Astrocyte (in vitro differentiated cells and primary cell): ENCODE measurements at regions not wholly inside any gene's neighbourhood (a gene's known extent, or its start where the extent isn't known, plus 50 kb on each side); places are given as distances from the start of the nearest gene placed in this dataset.

ENCODE experiments used
- EZH2 ChIP-seq: IDR thresholded peaks from 2 replicates; pipeline ENCODE4 v1.6.1; 2012; ENCODE audit warnings: mild to moderate bottlenecking, low read length, inconsistent platforms; ENCODE audit not compliant: insufficient read depth
- TF ChIP-seq, protein P1 (sequence below): IDR thresholded peaks from 2 replicates; pipeline ENCODE4 v1.5.1; 2011; ENCODE audit warnings: low read depth, mild to moderate bottlenecking, inconsistent platforms, low read length, moderate library complexity; ENCODE audit not compliant: insufficient read depth

DNA sequence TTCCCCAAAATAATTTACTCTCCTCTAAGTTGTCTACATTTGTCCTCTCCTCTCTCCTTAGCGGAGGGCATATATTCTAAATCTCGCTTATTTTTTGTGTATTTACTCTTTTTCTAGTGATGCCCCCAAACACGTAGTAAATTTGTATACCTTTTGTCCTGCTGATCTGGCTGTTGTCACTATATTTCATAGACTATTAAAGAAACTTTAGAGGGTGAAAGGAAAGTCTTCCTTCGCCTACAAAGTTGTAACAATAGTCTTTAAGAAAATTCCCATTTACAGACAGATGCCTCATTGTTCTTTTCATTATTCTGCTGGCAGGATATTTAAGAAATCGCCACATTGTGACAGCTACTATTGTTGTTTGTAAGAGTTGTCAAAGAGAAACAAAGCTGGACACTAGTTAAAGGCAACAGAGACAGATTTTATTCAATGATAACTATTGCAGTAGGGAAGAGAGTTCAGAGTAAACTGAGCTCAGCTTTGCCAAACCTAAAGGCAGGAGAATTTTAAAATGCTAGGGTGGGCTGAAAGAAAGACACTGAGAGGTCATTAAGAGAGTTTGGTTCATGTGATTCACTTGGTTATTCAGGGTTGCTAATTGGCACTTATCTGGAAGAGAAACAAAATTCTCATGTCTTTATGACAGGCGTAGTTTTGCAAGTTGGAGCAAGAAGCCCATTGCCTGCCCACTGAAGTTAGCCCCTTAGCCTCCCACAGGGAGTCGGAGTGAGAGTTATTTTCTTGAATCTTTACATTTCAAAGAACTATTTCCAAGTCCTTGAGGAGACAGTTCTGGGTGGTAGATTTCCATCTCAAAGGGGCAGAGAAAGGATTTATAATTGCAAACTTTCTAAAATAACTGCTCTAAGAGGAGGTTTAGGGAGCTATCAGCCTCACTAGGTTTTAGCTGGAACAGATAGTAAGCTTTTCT lies 1272.5 kb upstream of the SEL1L start:
- TF ChIP-seq EZH2: no peak
- TF ChIP-seq, protein P1, sequence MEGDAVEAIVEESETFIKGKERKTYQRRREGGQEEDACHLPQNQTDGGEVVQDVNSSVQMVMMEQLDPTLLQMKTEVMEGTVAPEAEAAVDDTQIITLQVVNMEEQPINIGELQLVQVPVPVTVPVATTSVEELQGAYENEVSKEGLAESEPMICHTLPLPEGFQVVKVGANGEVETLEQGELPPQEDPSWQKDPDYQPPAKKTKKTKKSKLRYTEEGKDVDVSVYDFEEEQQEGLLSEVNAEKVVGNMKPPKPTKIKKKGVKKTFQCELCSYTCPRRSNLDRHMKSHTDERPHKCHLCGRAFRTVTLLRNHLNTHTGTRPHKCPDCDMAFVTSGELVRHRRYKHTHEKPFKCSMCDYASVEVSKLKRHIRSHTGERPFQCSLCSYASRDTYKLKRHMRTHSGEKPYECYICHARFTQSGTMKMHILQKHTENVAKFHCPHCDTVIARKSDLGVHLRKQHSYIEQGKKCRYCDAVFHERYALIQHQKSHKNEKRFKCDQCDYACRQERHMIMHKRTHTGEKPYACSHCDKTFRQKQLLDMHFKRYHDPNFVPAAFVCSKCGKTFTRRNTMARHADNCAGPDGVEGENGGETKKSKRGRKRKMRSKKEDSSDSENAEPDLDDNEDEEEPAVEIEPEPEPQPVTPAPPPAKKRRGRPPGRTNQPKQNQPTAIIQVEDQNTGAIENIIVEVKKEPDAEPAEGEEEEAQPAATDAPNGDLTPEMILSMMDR: no peak
